GM23248 (cell line): ENCODE measurements at regions not wholly inside any gene's neighbourhood (a gene's known extent, or its start where the extent isn't known, plus 50 kb on each side); places are given as distances from the start of the nearest gene placed in this dataset.

Experiments used
- EZH2 ChIP-seq: fragments of 200-600 bp; sonication (generic); IDR thresholded peaks from 2 replicates; pipeline ENCODE4 v1.6.1; 2018; ENCODE audit warnings: antibody characterized with exemption, mild to moderate bottlenecking; ENCODE audit not compliant: insufficient read depth, poor library complexity, severe bottlenecking
- EZH2phosphoT487 ChIP-seq: fragments of 200-600 bp; sonication (generic); IDR thresholded peaks from 2 replicates; pipeline ENCODE4 v1.6.1; 2018; ENCODE audit warnings: antibody characterized with exemption, moderate library complexity, mild to moderate bottlenecking, low read depth; ENCODE audit not compliant: insufficient read depth

DNA sequence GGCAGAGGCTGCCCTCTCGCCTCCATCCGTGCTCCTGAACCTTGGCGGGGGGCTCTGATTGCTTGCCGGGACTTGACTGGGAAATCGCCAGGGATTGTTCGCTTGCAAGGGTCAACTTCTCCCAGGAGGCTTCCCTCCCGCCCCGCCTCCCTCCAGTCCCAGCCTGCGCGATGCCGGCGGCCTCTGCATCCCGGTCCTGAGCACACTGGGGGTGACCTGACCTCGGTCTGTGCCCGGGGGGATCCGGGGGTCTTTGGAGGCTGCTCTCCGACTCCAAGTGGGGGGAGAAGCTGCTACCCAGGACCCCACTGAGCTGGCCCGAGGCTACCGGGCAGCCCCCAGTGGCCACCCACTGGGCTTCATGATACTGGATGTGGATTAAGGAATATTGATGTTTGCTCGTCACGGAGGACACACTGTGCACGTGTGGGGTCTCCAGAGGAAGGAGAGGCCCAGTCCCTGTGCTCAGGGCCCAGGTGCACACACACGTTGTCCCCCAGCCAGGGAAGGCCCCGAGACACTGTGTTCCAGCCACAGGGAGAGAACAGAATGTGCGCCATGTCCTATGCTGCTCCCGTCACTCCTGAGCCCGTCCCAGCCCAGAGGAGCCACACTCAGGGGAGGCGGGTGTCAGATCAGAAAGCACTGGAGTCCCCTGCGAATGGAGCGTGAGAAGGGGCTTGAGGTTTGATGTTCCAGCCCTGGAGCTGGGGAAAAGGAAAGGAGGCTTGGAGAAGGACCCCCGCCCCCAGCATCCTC is 55.9 kb upstream of the NKX1-1 start:
- TF ChIP-seq EZH2 (no peak), EZH2phosphoT487 (no peak)
